HG02973 (cell line): ENCODE measurements at regions not wholly inside any gene's neighbourhood (a gene's known extent, or its start where the extent isn't known, plus 50 kb on each side); places are given as distances from the start of the nearest gene placed in this dataset.
"Not testable (repeated sequence)": the region's sequence is repeated elsewhere in the genome, so short reads cannot be mapped to it uniquely, and the experiment has no call there.

Experiments used
- ATAC-seq: cut with Tn5 transposase; IDR thresholded peaks from one replicate; pipeline ENCODE4 v1.9.1; 2021; ENCODE audit warnings: moderate library complexity; ENCODE audit not compliant: unreplicated experiment

DNA sequence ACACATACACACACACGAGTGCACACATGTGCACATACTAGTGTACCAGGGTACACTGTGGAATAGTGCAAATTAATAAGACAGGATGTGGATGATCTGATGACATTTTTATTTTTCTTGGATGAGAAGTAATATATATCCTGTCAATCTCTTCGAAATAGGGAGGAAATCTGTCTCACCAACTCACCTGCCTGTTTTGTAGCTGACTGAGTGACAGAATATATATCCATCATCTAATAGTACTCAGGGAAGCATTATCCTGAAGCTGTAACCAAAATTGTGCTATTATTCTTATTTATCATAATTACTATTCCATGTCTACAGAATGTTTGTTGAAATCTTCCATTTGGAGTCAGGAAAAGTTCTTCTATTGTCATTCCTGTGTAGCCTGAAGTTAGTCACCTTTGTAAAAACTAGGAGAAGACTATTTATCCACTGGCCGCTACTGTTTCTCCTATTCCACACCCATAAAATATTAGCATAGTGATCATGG, 888.0 kb downstream of the TRAM1L1 start:
- ATAC-seq, result no peak

DNA sequence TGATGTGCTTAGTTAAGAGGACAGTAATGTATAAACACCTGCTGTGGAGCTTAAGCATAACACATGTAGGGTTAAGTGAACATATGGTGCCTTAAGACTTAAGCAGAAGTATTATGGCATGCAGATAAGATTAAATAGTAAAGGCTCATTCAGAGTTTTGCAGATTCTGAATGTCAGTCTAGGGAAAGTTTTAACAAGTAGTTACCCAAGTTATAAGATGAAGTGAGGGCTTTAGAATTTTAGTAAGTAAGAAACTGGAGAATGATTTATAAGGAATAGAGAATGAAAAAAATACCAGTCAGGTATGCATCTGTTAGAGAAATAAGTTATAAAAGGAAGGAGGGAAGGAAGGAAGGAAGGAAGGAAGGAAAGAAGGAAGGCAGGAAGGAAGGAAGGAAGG, 902.1 kb downstream of the TRAM1L1 start:
- ATAC-seq, result no peak

DNA sequence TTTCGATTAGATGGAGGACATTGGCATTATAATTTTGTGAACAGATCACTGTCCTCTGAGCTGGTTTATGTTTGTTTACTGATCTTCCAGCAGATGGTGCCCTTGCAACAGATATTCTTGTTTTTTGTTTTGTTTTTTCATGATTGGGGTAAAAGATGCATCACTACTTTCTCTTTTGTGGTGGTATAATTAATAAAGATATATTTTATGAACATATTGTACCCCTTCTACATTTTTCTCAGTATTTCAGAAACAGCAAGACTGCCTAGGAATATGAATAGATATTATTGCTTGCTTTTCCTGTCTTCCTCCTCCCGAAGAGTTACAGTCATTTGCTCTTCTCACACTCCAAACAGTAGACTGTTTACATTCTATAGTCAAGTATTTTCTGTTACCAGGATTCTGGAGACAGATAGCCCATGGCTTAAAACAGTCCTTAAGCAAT, 905.2 kb downstream of the TRAM1L1 start:
- ATAC-seq, result no peak

DNA sequence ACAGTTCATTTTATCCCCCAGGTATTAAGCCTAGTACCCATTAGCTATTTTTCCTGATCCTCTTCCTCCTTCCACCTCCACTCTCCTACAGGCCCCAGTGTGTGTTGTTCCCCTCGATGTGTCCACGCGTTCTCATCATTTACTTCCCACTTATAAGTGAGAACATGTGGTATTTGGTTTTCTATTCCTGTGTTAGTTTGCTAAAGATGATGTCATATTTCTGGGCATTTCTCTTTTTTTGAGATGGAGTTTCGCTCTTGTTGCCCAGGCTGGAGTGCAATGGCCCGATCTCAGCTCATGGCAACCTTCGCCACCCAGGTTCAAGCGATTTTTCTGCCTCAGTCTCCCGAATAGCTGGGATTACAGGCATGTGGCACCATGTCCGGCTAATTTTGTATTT, 934.0 kb downstream of the TRAM1L1 start:
- not testable (repeated sequence) for ATAC-seq

DNA sequence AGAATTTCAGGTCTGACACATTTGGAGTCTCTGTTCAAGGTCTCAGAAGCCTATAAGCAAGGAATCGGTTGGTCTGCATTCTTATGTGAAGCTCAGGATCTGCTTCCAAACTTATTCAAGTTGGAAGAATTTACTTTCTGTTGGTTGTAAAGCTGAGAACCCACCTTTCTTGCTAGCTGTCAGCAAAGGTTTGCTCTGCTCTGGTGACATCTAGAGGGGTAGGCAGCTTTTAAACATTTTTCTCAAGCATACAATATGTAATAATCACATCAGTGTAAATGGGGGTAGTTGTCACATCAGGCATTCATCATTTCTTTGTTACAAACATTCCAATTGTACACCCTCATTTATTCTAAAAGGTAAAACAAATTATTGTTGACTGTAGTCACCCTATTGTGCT, 935.2 kb downstream of the TRAM1L1 start:
- no peak for ATAC-seq

DNA sequence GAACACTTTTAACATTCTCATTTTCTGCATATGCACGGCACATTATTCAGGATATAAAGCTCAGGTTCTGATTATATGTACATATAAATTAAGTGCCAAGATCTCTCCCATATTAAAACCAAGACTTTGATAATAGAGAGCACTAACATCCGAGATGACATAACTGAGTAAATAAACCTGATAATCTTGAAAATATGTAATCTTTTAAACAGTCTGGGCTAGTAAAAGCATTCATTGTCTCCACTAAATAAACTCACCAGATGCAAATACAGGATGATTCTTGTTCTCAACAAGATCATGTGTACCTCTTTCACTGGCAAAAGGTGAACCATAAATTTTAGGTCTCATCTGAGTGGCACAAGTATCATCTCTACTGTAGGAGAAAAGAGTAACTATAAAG, 942.2 kb downstream of the TRAM1L1 start:
- no peak for ATAC-seq

DNA sequence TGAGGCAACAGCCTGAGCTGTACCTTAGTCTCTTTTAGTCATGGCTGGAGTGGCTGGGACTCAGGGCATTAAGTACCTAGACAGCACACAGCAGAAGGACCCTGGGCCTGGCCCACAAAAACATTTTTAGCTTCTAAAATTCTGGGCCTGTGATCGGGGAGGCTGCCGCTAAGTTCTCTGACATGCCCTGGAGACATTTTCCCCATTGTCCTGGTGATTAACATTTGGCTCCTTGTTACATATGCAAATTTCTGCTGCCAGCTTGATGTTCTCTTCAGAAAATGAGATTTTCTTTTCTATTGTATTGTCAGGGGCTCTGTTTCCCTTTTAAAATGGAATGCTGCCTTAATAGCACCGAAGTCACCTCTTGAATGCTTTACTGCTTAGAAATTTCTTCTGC, 952.4 kb downstream of the TRAM1L1 start:
- ATAC-seq, result no peak

DNA sequence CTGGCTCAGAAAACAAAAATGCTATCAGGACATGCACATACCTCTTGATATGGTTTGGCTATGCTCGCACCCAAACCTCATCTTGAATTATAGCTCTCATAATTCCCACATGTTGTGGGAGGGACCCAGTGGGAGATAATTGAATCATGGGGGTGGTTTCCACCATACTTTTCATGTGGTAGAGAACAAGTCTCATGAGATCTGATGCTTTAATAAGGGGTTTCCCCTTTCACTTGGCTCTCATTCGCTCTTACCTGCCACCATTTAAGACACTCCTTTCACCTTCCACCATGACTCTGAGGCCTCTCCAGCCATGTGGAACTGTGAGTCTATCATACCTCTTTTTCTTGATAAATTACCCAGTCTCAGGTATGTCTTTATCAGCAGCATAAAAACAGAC, 958.6 kb downstream of the TRAM1L1 start:
- no peak for ATAC-seq

DNA sequence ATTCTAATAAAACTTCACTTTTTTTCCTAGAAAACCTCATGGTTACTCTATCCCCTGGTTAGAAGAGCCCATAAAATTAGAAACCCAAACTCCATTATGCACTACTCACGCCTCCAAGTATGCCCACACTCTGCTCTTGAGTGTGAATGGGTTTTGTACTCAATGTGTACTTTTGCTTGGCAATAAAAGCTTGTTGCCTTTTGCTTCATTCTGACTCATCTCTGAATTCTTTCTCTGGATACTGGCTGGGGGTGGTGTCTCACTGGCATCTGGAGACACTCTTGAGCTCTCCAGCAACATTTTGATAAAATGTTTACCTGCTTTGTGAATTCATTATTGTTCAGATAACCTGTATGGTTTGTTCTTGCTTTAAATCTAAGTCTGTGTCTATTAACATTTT, 963.3 kb downstream of the TRAM1L1 start:
- ATAC-seq, result no peak

DNA sequence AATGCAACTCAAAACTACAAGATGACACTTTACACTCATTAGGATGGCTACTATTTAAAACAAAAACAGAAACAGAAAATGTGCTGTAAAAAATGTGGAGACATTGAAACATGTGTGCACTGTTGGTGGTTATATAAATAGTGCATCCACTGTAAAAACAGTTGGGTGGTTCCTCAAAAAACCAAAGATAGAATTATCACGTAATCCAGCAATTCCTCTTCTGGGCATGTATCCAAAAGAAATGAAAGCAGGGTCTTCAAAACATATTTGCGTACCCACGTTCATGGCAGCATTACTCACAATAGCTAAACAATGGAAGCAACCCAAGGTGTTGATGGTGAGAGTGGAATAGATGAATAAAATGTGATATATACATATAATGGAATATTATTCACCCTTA, 967.2 kb downstream of the TRAM1L1 start:
- ATAC-seq, result no peak

DNA sequence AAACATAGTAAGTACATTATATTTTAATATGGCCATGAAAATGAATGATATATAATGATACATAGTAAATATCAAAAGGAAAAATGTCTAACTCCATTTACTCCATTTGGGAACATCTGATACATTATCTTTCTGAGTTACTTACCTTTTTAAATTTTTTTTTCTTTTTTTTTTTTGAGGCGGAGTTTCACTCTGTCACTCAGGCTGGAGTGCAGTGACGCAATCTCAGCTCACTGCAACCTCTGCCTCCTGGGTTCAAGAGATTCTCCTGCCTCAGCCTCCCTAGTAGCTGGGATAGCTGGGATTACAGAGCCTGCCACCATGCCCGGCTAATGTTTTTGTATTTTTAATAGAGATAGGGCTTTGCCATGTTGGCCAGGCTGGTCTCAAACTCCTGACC, 972.5 kb downstream of the TRAM1L1 start:
- not testable (repeated sequence) for ATAC-seq

DNA sequence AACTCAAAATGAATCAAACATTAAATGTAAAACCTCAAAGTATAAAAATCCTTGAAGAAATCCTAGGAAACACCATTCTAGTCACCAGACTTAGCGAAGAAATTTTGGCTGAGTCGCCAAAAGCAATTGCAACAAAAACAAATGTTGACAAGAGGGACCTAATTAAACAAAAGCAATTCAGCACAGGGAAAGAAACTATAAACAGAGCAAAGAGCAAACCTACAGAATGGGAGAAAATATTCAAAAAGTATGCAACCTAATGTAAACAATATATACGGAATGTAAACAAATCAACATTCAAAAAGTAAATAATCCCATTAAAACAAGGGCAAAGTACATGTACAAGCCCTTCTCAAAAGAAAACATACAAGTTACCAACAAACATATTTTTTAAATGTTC, 974.7 kb downstream of the TRAM1L1 start:
- no peak for ATAC-seq

DNA sequence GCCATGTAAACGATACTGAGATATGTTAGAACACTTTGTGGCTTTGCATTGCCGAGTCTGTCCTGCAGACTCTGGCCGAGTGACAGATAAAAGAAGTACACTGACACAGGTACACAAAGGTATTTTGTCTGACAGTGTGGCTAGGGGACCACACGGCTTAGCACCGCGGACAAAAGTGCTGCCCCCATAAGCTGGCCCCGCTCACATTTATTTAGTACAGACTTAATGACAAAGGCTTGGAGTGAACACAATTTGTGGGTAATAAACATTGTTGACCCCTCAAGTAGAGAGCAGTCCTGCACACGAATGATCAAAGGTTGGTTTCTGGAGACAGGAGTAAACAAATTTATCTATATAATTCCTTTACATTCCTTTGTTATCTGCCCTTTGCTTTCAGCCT, 976.8 kb downstream of the TRAM1L1 start:
- no peak for ATAC-seq

DNA sequence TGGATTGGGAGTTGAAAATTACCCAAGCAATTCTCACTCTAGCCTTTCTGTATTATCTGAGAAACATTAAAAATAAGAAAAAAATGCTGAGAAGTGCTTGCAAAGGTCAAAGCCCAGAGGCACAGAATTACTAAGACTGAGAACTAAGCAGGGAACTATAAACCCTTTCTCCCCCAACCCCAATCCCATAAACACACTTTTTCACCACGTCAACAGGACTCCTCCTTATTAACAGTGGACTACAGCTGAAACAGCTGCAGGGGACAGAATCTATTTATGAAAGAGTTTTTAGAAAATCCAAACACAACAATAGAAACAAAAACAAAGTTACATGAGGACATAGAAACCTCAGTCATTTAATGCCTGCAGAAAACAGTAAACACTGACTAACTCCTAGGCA, 984.1 kb downstream of the TRAM1L1 start:
- ATAC-seq, result no peak

DNA sequence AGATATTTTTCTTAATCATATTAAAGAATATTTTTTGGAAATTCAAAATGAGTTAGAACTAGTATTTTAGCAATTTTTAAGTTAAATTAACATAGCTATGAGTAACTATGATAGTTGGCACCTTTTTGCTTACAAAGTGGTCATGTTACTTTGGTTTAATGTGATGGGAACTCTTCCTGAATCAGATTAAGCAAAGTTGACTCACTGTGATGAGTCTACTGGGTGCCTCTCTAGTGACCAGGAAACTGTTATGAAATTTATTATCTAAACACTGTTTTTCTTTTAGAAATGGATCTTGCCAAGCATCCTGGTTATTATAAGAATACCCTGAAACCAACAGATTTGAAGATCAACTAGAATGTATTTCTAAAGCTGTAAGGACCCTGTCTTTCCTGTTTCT, 985.8 kb downstream of the TRAM1L1 start:
- ATAC-seq, result no peak

DNA sequence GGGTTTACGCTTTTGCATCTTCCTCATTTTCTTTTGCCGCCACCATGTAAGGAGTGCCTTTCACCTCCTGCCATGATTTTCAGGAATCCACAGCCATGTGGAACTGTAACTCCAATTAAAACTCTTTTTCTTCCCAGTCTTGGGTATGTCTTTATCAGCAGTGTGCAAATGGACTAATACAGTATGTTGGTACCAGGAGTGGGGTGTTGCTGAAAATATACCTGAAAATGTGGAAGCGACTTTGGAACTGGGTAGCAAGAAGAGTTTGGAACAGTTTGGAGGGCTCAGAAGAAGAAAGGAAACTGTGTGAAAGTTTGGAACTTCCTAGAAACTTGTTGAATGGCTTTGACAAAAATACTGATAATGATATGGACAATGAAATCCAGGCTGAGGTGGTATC, 983.9 kb upstream of the NDST4 start:
- ATAC-seq, result not testable (repeated sequence)

DNA sequence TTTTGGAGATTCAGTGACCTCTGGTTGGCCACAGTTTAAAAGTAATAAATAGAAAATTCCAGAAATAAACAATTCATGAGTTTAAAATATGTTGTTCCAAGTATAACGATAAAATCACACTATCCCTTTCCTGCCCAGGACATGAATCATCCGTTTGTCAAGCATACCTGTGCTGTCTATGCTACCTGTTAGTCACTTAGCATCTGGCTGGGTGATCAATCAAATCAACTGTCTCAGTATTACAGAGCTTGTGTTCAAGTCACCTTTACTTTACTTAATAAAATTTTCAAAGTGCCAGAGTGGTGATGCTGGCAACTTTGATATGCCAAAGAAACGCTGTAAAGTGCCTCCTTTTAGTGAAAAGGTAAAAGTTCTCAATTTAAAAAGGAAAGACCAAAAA, 979.5 kb upstream of the NDST4 start:
- no peak for ATAC-seq

DNA sequence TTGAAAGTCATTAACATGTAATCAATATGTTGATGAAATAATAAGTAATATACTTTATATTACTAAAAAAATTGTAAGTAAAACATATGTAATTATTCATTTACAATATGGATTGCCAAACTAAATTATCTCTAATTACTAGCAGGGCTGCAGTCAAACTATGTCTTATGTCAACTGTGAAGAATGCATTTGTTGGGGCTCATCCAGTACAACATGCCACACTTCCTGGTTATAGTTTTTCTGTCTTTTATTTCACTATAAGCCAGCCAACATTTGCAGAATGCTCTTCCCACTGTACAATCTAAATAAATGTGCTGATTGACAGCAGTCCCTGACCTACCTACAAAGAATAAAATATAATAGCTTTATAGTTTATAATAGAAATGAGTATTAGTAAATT, 975.4 kb upstream of the NDST4 start:
- ATAC-seq, result no peak

DNA sequence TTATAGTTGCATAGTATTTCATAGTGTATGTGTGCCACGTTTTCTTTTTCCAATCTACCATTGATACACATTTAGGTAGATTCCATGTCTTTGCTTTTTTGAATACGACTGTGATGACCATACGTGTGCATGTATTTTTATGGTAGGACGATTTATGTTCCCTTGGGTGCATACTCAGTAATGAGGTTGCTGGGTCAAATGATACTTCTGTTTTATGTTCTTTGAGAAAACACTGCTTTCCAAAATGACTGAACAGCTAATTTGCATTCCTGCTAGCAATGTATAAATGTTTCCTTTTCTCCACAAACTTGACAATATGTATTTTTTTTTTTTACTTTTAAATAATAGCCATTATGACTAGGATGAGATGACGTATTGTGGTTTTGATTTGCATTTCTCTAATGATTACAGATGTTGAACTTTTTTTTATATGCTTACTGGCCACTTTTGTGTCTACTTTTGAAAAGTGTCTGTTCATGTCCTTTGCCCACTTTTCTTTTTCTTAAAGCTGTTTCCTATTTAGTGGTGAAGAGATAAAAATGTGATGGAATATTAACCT, 969.5 kb upstream of the NDST4 start:
- ATAC-seq, result no peak

DNA sequence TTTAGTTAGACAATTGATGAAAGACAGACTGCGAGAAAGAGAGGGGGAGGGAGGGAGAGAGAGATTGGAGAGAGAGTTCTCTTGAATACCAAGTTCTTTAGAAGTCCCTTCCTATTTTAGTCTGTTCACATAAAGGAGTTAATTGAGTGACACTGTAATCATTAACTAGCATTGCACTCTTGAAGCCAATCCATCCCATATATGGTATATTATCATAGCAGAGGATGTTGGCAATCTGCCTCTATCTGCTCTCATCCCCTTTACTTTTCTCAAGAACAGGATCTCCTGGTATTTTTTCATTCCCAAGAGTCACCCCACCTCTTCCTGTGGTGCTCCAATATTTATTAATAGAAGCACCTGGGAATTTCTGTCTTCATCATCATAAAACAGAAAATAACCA, 959.6 kb upstream of the NDST4 start:
- ATAC-seq, result no peak

DNA sequence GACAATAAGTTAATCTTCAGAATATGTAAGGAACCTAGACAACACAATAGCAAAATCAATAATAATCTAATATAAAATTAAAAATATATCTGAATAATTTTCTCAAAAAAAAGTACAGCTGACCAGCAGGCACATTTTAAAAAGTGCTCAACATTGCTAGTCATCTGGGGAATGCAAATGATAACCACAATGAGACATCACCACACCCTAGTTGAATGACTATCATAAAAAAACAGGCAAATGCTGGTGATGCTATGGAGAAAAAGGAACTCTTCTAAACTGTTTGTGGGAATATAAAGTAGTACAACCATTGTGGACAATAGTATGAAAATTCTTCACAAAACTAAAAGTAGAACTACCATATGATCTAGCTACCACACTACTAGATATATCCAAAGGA, 956.9 kb upstream of the NDST4 start:
- ATAC-seq, result peak; percentile 55

DNA sequence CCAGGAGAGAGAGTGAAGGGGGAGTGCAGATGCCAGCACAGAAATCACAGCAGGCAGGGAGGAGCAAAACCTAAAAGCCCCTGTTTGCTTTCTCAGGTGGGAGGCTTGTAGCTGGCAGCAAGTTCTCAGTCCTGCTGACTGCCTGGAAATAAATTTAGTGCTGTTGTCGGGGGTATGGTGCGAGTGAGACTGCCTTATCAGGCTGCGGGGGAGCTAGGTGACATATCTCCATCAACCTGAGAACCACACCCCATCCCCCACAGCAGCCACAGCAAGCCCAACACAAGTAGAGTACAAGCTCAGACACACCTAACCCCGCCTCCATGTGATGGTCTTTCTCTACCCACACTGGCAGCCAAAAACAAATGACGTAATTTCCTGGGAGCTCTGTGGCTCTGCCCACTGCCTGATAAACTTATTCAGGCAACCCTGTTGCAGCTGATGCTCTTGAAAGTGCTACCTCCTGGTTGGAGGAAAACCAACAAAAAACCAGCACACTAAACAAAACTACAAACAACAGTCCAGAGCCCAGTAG, 953.4 kb upstream of the NDST4 start:
- no peak for ATAC-seq

DNA sequence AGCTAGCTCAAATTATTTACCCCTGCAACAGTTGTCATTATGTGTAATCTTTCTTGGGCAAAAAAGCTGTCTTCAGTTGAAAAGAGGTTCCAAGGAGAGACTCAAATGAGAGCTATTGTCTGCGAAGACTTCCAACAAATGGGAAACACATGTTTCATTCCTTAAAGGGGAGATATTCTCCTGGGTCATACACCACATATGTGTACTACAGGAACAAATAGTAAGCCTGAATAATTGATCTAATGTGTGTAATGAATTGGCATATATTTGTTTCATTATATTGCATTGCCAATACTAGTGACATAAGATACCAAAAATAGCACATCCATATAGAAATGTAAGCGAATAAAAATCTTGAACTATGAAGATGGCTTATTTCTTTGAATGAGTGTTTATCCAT, 950.9 kb upstream of the NDST4 start:
- no peak for ATAC-seq
